ENCODE measurements at regions not wholly inside any gene's neighbourhood (a gene's known extent, or its start where the extent isn't known, plus 50 kb on each side); places are given as distances from the start of the nearest gene placed in this dataset.

DNA sequence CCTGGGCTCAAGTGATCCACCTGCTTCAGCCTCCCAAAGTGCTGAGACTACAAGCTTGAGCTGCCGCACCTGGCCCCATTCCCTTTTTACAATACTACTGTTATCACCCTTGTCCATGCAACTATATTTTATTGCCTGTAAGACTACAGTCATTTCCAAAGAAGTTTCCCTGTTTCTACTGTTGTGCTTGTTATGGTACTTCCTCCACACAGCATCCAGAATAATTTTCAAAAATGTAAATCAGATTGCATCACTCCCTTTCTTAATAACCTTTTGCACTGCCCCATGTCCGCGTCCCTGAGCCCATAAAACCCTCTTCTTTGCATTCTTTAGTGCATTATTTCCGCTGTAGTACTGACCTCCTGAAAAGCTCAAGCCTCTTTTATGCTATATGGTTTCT lies 128.9 kb upstream of the AKIRIN2 start:
- intact Hi-C loops (cut with DNase I), result no loop called here
- FAIRE-seq, result no peak

DNA sequence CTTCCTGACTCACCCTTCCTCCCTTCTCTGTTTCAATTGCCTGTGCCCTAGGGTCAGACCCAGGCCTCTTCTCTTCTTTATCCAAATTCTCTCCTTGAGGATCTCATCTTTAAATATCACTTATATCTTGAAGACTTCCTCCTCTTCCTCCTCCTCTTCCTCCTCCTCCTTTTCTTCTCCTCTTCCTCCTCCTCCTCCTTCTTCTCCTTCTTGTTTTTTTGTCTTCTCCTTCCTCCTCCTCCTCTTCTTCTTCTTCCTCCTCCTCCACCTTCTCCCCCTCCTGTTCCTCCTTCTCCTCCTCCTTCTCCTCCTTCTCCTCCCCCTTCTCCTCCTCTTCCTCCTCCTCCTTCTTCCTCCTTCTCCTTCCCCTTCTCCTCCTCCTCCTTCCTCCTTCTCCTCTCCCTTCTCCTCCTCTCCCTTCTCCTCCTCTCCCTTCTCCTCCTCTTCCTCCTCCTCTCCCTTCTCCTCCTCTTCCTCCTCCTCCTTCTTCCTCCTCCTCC lies 127.6 kb upstream of the AKIRIN2 start:
- no peak for DNase-seq
- no peaks in the 10 kb centered on the region for H3K36me3 ChIP-seq
- H3K9me3 ChIP-seq, result no peaks in the 10 kb centered on the region
- no peak for FAIRE-seq
- no peak overlapping the region for H3K4me3 ChIP-seq
- H3K4me1 ChIP-seq, result no peaks in the 10 kb centered on the region
- H3K27me3 ChIP-seq, result no peaks in the 10 kb centered on the region
- intact Hi-C loops (cut with DNase I), result no loop called here
- no peak for ATAC-seq
- TF ChIP-seq, protein P1, sequence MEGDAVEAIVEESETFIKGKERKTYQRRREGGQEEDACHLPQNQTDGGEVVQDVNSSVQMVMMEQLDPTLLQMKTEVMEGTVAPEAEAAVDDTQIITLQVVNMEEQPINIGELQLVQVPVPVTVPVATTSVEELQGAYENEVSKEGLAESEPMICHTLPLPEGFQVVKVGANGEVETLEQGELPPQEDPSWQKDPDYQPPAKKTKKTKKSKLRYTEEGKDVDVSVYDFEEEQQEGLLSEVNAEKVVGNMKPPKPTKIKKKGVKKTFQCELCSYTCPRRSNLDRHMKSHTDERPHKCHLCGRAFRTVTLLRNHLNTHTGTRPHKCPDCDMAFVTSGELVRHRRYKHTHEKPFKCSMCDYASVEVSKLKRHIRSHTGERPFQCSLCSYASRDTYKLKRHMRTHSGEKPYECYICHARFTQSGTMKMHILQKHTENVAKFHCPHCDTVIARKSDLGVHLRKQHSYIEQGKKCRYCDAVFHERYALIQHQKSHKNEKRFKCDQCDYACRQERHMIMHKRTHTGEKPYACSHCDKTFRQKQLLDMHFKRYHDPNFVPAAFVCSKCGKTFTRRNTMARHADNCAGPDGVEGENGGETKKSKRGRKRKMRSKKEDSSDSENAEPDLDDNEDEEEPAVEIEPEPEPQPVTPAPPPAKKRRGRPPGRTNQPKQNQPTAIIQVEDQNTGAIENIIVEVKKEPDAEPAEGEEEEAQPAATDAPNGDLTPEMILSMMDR (IDR thresholded peaks at IDR 0.05), result no peak
- no peak overlapping the region for H3K27ac ChIP-seq

More for the DNA sequence above, 128.9 kb upstream of the AKIRIN2 start:
- no peak for DNase-seq
- H3K4me3 ChIP-seq, result no peak overlapping the region
- no peaks in the 10 kb centered on the region for H3K9me3 ChIP-seq
- no peak for ATAC-seq
- TF ChIP-seq, protein P1 (IDR thresholded peaks at IDR 0.05), result no peak
- no peaks in the 10 kb centered on the region for H3K4me1 ChIP-seq
- no peaks in the 10 kb centered on the region for H3K27me3 ChIP-seq
- H3K36me3 ChIP-seq, result no peaks in the 10 kb centered on the region
- no peak overlapping the region for H3K27ac ChIP-seq
- 82 to 85% methylated on average over 4 of the region's 4 CpGs for WGBS, 2 donors

DNA sequence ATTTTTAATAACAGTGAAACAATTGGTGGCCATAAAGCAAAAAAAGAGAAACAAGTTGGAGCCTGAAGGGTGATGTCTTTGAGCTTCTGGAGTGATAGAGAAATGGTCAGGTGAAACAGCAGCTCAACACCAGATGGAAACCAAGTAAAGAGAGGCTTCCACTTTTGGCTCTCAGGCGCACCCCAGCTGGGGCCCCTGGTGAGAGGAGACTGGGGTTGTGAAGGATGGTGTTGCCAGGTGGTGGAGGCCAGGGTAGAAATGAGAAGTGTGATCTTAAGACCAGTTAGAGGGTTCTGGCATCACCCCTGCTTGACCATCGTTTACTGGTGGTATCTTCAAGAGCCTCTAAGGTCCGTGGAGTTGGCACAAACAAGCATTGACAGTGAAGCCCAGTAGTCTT lies 126.0 kb upstream of the AKIRIN2 start:
- Histone ChIP-seq H3K27me3 (no peaks in the 10 kb centered on the region), H3K36me3 (no peaks in the 10 kb centered on the region), H3K27ac (no peak overlapping the region), H3K4me3 (no peak overlapping the region), H3K4me1 (no peaks in the 10 kb centered on the region), H3K9me3 (no peaks in the 10 kb centered on the region)
- DNase-seq (no peak), ATAC-seq (no peak), FAIRE-seq (no peak)
- intact Hi-C loops (cut with DNase I), result no loop called here
- TF ChIP-seq, protein P1 (IDR thresholded peaks at IDR 0.05), result no peak
- WGBS, 2 donors, result 80 to 81% methylated on average over 3 of the region's 3 CpGs

DNA sequence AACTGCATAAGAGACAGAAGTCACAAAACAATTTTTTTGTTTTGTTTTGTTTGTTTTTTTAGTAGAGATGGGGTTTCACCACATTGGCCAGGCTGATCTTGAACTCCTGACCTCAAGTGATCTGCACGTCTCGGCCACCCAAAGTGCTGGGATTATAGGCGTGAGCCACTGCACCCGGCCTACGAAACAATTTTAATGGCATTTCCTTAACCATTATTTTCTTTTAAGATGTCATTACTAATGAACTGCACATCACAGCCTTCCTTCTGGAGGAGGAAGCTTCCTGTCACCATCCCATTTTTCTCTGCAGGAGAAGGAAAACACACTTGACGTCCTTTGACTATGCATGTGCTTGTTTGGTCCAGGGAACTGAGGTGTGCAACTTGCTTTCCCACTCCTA lies 125.3 kb upstream of the AKIRIN2 start:
- TF ChIP-seq, protein P1 (IDR thresholded peaks at IDR 0.05), result no peak
- no peaks in the 10 kb centered on the region for H3K36me3 ChIP-seq
- H3K27me3 ChIP-seq, result no peaks in the 10 kb centered on the region
- WGBS, 2 donors, result 66 to 75% methylated on average over 6 of the region's 6 CpGs
- intact Hi-C loops (cut with DNase I), result no loop called here
- ATAC-seq (no peak), FAIRE-seq (no peak), DNase-seq (no peak)
- no peaks in the 10 kb centered on the region for H3K9me3 ChIP-seq
- no peak overlapping the region for H3K27ac ChIP-seq
- no peak overlapping the region for H3K4me3 ChIP-seq
- H3K4me1 ChIP-seq, result no peaks in the 10 kb centered on the region

DNA sequence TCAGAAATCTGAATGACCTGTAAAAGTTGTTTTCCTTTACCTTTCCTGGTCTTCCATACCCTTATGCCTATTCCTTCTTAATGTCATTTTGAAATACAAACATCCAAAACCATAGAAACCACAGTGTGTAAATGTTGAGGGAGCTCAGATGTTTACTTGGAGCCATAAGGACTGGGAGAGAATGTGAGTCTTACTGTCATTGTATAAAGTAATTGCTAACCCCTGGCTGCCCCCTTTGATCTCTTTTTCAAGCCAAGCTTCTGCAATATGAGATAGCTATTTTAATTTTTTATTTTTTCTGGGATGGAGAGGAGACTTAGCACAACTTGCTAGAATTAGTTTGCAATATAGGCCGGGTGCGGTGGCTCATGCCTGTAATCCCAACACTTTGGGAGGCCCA lies 124.4 kb upstream of the AKIRIN2 start:
- TF ChIP-seq, protein P1 (IDR thresholded peaks at IDR 0.05), result no peak

More for the DNA sequence above, 124.4 kb upstream of the AKIRIN2 start:
- H3K4me3 ChIP-seq, result no peak overlapping the region
- no peaks in the 10 kb centered on the region for H3K36me3 ChIP-seq
- no peak overlapping the region for H3K27ac ChIP-seq
- FAIRE-seq (no peak), ATAC-seq (no peak), DNase-seq (no peak)
- H3K27me3 ChIP-seq, result no peaks in the 10 kb centered on the region
- H3K4me1 ChIP-seq, result no peaks in the 10 kb centered on the region
- H3K9me3 ChIP-seq, result no peaks in the 10 kb centered on the region
- WGBS, 2 donors, result 83 to 88% methylated on average over 2 of the region's 2 CpGs
- intact Hi-C loops (cut with DNase I), result no loop called here
